ENCODE measurements at regions not wholly inside any gene's neighbourhood (a gene's known extent, or its start where the extent isn't known, plus 50 kb on each side); places are given as distances from the start of the nearest gene placed in this dataset.

- Histone ChIP-seq H3K4me1 (ENCODE audit: control insufficient read depth in 1 of 2, insufficient read depth in 2 of 2, low read length in 2 of 2) (no peaks in the 10 kb centered on the region), H3K27me3 (ENCODE audit: control insufficient read depth in 1 of 2, insufficient read depth in 2 of 2, low read length in 2 of 2) (no peaks in the 10 kb centered on the region), H3K36me3 (ENCODE audit: control insufficient read depth in 1 of 2, insufficient read depth in 2 of 2, low read length in 2 of 2) (no peaks in the 10 kb centered on the region), H3K4me3 (ENCODE audit: low read depth in 1 of 2, low read length in 2 of 2) (no peak overlapping the region), H3K9ac (ENCODE audit: low read depth in 1 of 2, low read length in 2 of 2) (no peak overlapping the region), H3K9me3 (ENCODE audit: control insufficient read depth in 1 of 2, low read length in 2 of 2) (no peaks in the 10 kb centered on the region), H3K27ac (ENCODE audit: low read depth, low read length) (no peak overlapping the region)
These were observed 463.9 kb upstream of the TBX3 start for GRCh38 chr12:115147916-115148315.

GRCh38 chr12:115146453-115146852 lies 462.5 kb upstream of the TBX3 start:
- no peaks in the 10 kb centered on the region for H3K36me3 ChIP-seq (ENCODE audit: control insufficient read depth in 1 of 2, insufficient read depth in 2 of 2, low read length in 2 of 2)
- H3K9me3 ChIP-seq (ENCODE audit: control insufficient read depth in 1 of 2, low read length in 2 of 2), result no peaks in the 10 kb centered on the region
- no peak overlapping the region for H3K4me3 ChIP-seq (ENCODE audit: low read depth in 1 of 2, low read length in 2 of 2)
- no peak overlapping the region for H3K9ac ChIP-seq (ENCODE audit: low read depth in 1 of 2, low read length in 2 of 2)
- no peaks in the 10 kb centered on the region for H3K27me3 ChIP-seq (ENCODE audit: control insufficient read depth in 1 of 2, insufficient read depth in 2 of 2, low read length in 2 of 2)
- H3K27ac ChIP-seq (ENCODE audit: low read depth, low read length), result no peak overlapping the region
- no peaks in the 10 kb centered on the region for H3K4me1 ChIP-seq (ENCODE audit: control insufficient read depth in 1 of 2, insufficient read depth in 2 of 2, low read length in 2 of 2)

- Histone ChIP-seq H3K27ac (ENCODE audit: low read depth, low read length) (no peak overlapping the region), H3K9ac (ENCODE audit: low read depth in 1 of 2, low read length in 2 of 2) (no peak overlapping the region), H3K9me3 (ENCODE audit: control insufficient read depth in 1 of 2, low read length in 2 of 2) (no peaks in the 10 kb centered on the region), H3K4me3 (ENCODE audit: low read depth in 1 of 2, low read length in 2 of 2) (no peak overlapping the region), H3K4me1 (ENCODE audit: control insufficient read depth in 1 of 2, insufficient read depth in 2 of 2, low read length in 2 of 2) (no peaks in the 10 kb centered on the region), H3K27me3 (ENCODE audit: control insufficient read depth in 1 of 2, insufficient read depth in 2 of 2, low read length in 2 of 2) (no peaks in the 10 kb centered on the region), H3K36me3 (ENCODE audit: control insufficient read depth in 1 of 2, insufficient read depth in 2 of 2, low read length in 2 of 2) (no peaks in the 10 kb centered on the region)
These were observed 460.4 kb upstream of the TBX3 start for GRCh38 chr12:115144425-115144824.

- no peaks in the 10 kb centered on the region for H3K27me3 ChIP-seq (ENCODE audit: control insufficient read depth in 1 of 2, insufficient read depth in 2 of 2, low read length in 2 of 2)
- H3K4me1 ChIP-seq (ENCODE audit: control insufficient read depth in 1 of 2, insufficient read depth in 2 of 2, low read length in 2 of 2), result no peaks in the 10 kb centered on the region
- H3K9me3 ChIP-seq (ENCODE audit: control insufficient read depth in 1 of 2, low read length in 2 of 2), result no peaks in the 10 kb centered on the region
- no peak overlapping the region for H3K4me3 ChIP-seq (ENCODE audit: low read depth in 1 of 2, low read length in 2 of 2)
- H3K9ac ChIP-seq (ENCODE audit: low read depth in 1 of 2, low read length in 2 of 2), result no peak overlapping the region
- no peaks in the 10 kb centered on the region for H3K36me3 ChIP-seq (ENCODE audit: control insufficient read depth in 1 of 2, insufficient read depth in 2 of 2, low read length in 2 of 2)
- no peak overlapping the region for H3K27ac ChIP-seq (ENCODE audit: low read depth, low read length)
These were observed 457.1 kb upstream of the TBX3 start for GRCh38 chr12:115140981-115141655.

GRCh38 chr12:115137812-115138521 lies 454.0 kb upstream of the TBX3 start:
- no peaks in the 10 kb centered on the region for H3K4me1 ChIP-seq (ENCODE audit: control insufficient read depth in 1 of 2, insufficient read depth in 2 of 2, low read length in 2 of 2)
- H3K27me3 ChIP-seq (ENCODE audit: control insufficient read depth in 1 of 2, insufficient read depth in 2 of 2, low read length in 2 of 2), result no peaks in the 10 kb centered on the region
- H3K4me3 ChIP-seq (ENCODE audit: low read depth in 1 of 2, low read length in 2 of 2), result no peak overlapping the region
- H3K36me3 ChIP-seq (ENCODE audit: control insufficient read depth in 1 of 2, insufficient read depth in 2 of 2, low read length in 2 of 2), result no peaks in the 10 kb centered on the region
- H3K27ac ChIP-seq (ENCODE audit: low read depth, low read length), result no peak overlapping the region
- H3K9ac ChIP-seq (ENCODE audit: low read depth in 1 of 2, low read length in 2 of 2), result no peak overlapping the region
- no peaks in the 10 kb centered on the region for H3K9me3 ChIP-seq (ENCODE audit: control insufficient read depth in 1 of 2, low read length in 2 of 2)

- H3K9ac ChIP-seq (ENCODE audit: low read depth in 1 of 2, low read length in 2 of 2), result no peak overlapping the region
- H3K4me3 ChIP-seq (ENCODE audit: low read depth in 1 of 2, low read length in 2 of 2), result no peak overlapping the region
- H3K9me3 ChIP-seq (ENCODE audit: control insufficient read depth in 1 of 2, low read length in 2 of 2), result no peaks in the 10 kb centered on the region
- H3K27ac ChIP-seq (ENCODE audit: low read depth, low read length), result no peak overlapping the region
- no peaks in the 10 kb centered on the region for H3K4me1 ChIP-seq (ENCODE audit: control insufficient read depth in 1 of 2, insufficient read depth in 2 of 2, low read length in 2 of 2)
- no peaks in the 10 kb centered on the region for H3K36me3 ChIP-seq (ENCODE audit: control insufficient read depth in 1 of 2, insufficient read depth in 2 of 2, low read length in 2 of 2)
- H3K27me3 ChIP-seq (ENCODE audit: control insufficient read depth in 1 of 2, insufficient read depth in 2 of 2, low read length in 2 of 2), result no peaks in the 10 kb centered on the region
These were observed 451.8 kb upstream of the TBX3 start for GRCh38 chr12:115135800-115136211.

- Histone ChIP-seq H3K4me1 (ENCODE audit: control insufficient read depth in 1 of 2, insufficient read depth in 2 of 2, low read length in 2 of 2) (peaks cover 0 to 4% of the 10 kb centered on the region in 2 donors), H3K27ac (ENCODE audit: low read depth, low read length) (no peak overlapping the region), H3K9me3 (ENCODE audit: control insufficient read depth in 1 of 2, low read length in 2 of 2) (no peaks in the 10 kb centered on the region), H3K27me3 (ENCODE audit: control insufficient read depth in 1 of 2, insufficient read depth in 2 of 2, low read length in 2 of 2) (no peaks in the 10 kb centered on the region), H3K4me3 (ENCODE audit: low read depth in 1 of 2, low read length in 2 of 2) (no peak overlapping the region), H3K9ac (ENCODE audit: low read depth in 1 of 2, low read length in 2 of 2) (no peak overlapping the region), H3K36me3 (ENCODE audit: control insufficient read depth in 1 of 2, insufficient read depth in 2 of 2, low read length in 2 of 2) (no peaks in the 10 kb centered on the region)
These were observed 450.3 kb upstream of the TBX3 start for GRCh38 chr12:115134298-115134697.

GRCh38 chr12:115132905-115133304 lies 448.9 kb upstream of the TBX3 start:
- H3K27ac ChIP-seq (ENCODE audit: low read depth, low read length), result no peak overlapping the region
- no peaks in the 10 kb centered on the region for H3K9me3 ChIP-seq (ENCODE audit: control insufficient read depth in 1 of 2, low read length in 2 of 2)
- H3K27me3 ChIP-seq (ENCODE audit: control insufficient read depth in 1 of 2, insufficient read depth in 2 of 2, low read length in 2 of 2), result no peaks in the 10 kb centered on the region
- H3K4me3 ChIP-seq (ENCODE audit: low read depth in 1 of 2, low read length in 2 of 2), result no peak overlapping the region
- no peak overlapping the region for H3K9ac ChIP-seq (ENCODE audit: low read depth in 1 of 2, low read length in 2 of 2)
- H3K36me3 ChIP-seq (ENCODE audit: control insufficient read depth in 1 of 2, insufficient read depth in 2 of 2, low read length in 2 of 2), result no peaks in the 10 kb centered on the region
- H3K4me1 ChIP-seq (ENCODE audit: control insufficient read depth in 1 of 2, insufficient read depth in 2 of 2, low read length in 2 of 2), result peaks cover 0 to 4% of the 10 kb centered on the region in 2 donors

GRCh38 chr12:115132145-115132544 lies 448.2 kb upstream of the TBX3 start:
- no peak overlapping the region for H3K4me3 ChIP-seq (ENCODE audit: low read depth in 1 of 2, low read length in 2 of 2)
- no peaks in the 10 kb centered on the region for H3K9me3 ChIP-seq (ENCODE audit: control insufficient read depth in 1 of 2, low read length in 2 of 2)
- no peaks in the 10 kb centered on the region for H3K27me3 ChIP-seq (ENCODE audit: control insufficient read depth in 1 of 2, insufficient read depth in 2 of 2, low read length in 2 of 2)
- H3K9ac ChIP-seq (ENCODE audit: low read depth in 1 of 2, low read length in 2 of 2), result no peak overlapping the region
- H3K27ac ChIP-seq (ENCODE audit: low read depth, low read length), result no peak overlapping the region
- H3K4me1 ChIP-seq (ENCODE audit: control insufficient read depth in 1 of 2, insufficient read depth in 2 of 2, low read length in 2 of 2), result peaks cover 0 to 4% of the 10 kb centered on the region in 2 donors
- H3K36me3 ChIP-seq (ENCODE audit: control insufficient read depth in 1 of 2, insufficient read depth in 2 of 2, low read length in 2 of 2), result no peaks in the 10 kb centered on the region

GRCh38 chr12:115129727-115130126 lies 445.8 kb upstream of the TBX3 start:
- H3K4me3 ChIP-seq (ENCODE audit: low read depth in 1 of 2, low read length in 2 of 2), result no peak overlapping the region
- H3K9me3 ChIP-seq (ENCODE audit: control insufficient read depth in 1 of 2, low read length in 2 of 2), result no peaks in the 10 kb centered on the region
- no peak overlapping the region for H3K9ac ChIP-seq (ENCODE audit: low read depth in 1 of 2, low read length in 2 of 2)
- peaks cover 0 to 4% of the 10 kb centered on the region in 2 donors for H3K4me1 ChIP-seq (ENCODE audit: control insufficient read depth in 1 of 2, insufficient read depth in 2 of 2, low read length in 2 of 2)
- H3K27me3 ChIP-seq (ENCODE audit: control insufficient read depth in 1 of 2, insufficient read depth in 2 of 2, low read length in 2 of 2), result no peaks in the 10 kb centered on the region
- H3K27ac ChIP-seq (ENCODE audit: low read depth, low read length), result no peak overlapping the region
- no peaks in the 10 kb centered on the region for H3K36me3 ChIP-seq (ENCODE audit: control insufficient read depth in 1 of 2, insufficient read depth in 2 of 2, low read length in 2 of 2)
